Aorta (tissue), 5 donors: ENCODE measurements at regions not wholly inside any gene's neighbourhood (a gene's known extent, or its start where the extent isn't known, plus 50 kb on each side); places are given as distances from the start of the nearest gene placed in this dataset.

ENCODE experiments used
- ATAC-seq: fragments of 200-7000 bp; cut with Tn5 transposase; one replicate; pipeline ENCODE4 v1.9.1; 2022; ENCODE audit warnings: moderate library complexity; ENCODE audit not compliant: low FRiP score
- DNase-seq, 2 donors: peaks; one replicate each; pipeline ENCODE4 v3.0.0-alpha.2; 2020
- H3K27ac ChIP-seq, 2 donors: one replicate each; pipeline ENCODE4 v1.5.1; 2013; ENCODE audit warnings: low read length in 2 of 2, mild to moderate bottlenecking in 2 of 2, moderate library complexity in 2 of 2, control low read depth in 1 of 2, inconsistent platforms in 1 of 2, low read depth in 1 of 2
- H3K27me3 ChIP-seq, 2 donors: one replicate each; pipeline ENCODE4 v1.6.1; 2013; ENCODE audit warnings: control low read depth in 1 of 2, low read length in 1 of 2, mild to moderate bottlenecking in 1 of 2, moderate library complexity in 1 of 2; ENCODE audit not compliant: insufficient read depth in 2 of 2, control insufficient read depth in 1 of 2
- H3K36me3 ChIP-seq, 2 donors: one replicate each; pipeline ENCODE4 v1.6.1; 2013; ENCODE audit warnings: control low read depth in 1 of 2, low read length in 1 of 2, mild to moderate bottlenecking in 1 of 2; ENCODE audit not compliant: insufficient read depth in 2 of 2, control insufficient read depth in 1 of 2
- H3K4me1 ChIP-seq, 2 donors: one replicate each; pipeline ENCODE4 v1.6.1; 2013; ENCODE audit warnings: low read length in 2 of 2, control low read depth in 1 of 2, mild to moderate bottlenecking in 1 of 2, moderate library complexity in 1 of 2; ENCODE audit not compliant: insufficient read depth in 2 of 2, control insufficient read depth in 1 of 2
- H3K4me3 ChIP-seq, 2 donors: one replicate each; pipeline ENCODE4 v1.5.1; 2013; ENCODE audit warnings: low read length in 2 of 2, control low read depth in 1 of 2, mild to moderate bottlenecking in 1 of 2
- H3K9me3 ChIP-seq: one replicate; pipeline ENCODE4 v1.6.1; 2013; ENCODE audit warnings: mild to moderate bottlenecking, low read length; ENCODE audit not compliant: control insufficient read depth
- WGBS, 2 donors: extraction: QIAGEN DNeasy Blood & Tissue Kit; methylation state at CpG; one replicate each; pipeline ENCODE4 v1.1.7; 2013; 5-methylcytosine and 5-hydroxymethylcytosine counted together
- intact Hi-C, 2 donors: fragments of 100-400 bp; cut with DNase I; formaldehyde crosslinking; loops; one replicate each; pipeline versions ENCODE4 v1.14.2 to v1.15.0; 2022
- donor health status: healthy with polysubstance abuse.
- donor health status: Bipolar disorder and iron deficiency.
- donor health status: DM: no; HTN: no; CAD: no.
- donor health status: DM: no; HTN: no; CAD: no.
- donor health status: DM: yes; HTN: yes; CAD: no.

- WGBS, 2 donors = 86 to 89% methylated on average over 3 of the region's 3 CpGs
- DNase-seq (no peak), ATAC-seq (no peak)
- H3K27ac ChIP-seq = no peak overlapping the region
- no peaks in the 10 kb centered on the region for H3K27me3 ChIP-seq
- intact Hi-C loops = no loop called here
- no peak overlapping the region for H3K4me3 ChIP-seq
- no peaks in the 10 kb centered on the region for H3K9me3 ChIP-seq
- H3K36me3 ChIP-seq = no peaks in the 10 kb centered on the region
- no peaks in the 10 kb centered on the region for H3K4me1 ChIP-seq
Measured at GRCh38 chr3:110391042-110391441, 680.6 kb upstream of the NECTIN3 start.

- Histone ChIP-seq H3K27me3 (no peaks in the 10 kb centered on the region), H3K36me3 (no peaks in the 10 kb centered on the region), H3K4me1 (no peaks in the 10 kb centered on the region), H3K4me3 (no peak overlapping the region), H3K9me3 (no peaks in the 10 kb centered on the region), H3K27ac (no peak overlapping the region)
- intact Hi-C loops = no loop called here
- WGBS, 2 donors = 90% methylated on average over 7 of the region's 7 CpGs
- DNase-seq (no peak), ATAC-seq (no peak)
Measured at GRCh38 chr3:110391640-110392395, 679.8 kb upstream of the NECTIN3 start.

DNA sequence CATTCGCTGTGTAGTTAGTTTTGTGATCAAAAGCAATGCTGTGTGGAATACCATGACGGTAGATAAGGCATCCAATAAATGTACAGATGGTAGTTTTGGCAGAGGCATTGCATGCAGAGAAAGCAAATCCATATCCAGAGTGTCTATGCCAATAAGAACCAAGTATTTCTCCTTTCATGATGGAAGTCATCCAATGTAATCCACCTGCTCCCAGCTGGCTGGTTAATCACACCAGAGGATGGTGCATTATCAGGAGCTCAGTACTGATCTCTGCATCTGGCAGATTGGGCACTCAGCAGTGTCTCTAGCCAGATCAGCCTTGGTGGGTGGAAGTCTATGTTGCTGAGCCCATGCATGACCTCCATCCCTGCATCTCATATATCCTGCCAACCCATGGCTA lies 677.7 kb upstream of the NECTIN3 start:
- Histone ChIP-seq H3K27ac (no peak overlapping the region), H3K4me3 (no peak overlapping the region), H3K36me3 (no peaks in the 10 kb centered on the region), H3K4me1 (no peaks in the 10 kb centered on the region), H3K27me3 (no peaks in the 10 kb centered on the region), H3K9me3 (no peaks in the 10 kb centered on the region)
- intact Hi-C loops = no loop called here
- DNase-seq = no peak
- no peak for ATAC-seq
- WGBS, 2 donors = 63 to 86% methylated on average over 2 of the region's 2 CpGs

- no peak for ATAC-seq
- Histone ChIP-seq H3K36me3 (no peaks in the 10 kb centered on the region), H3K4me3 (no peak overlapping the region), H3K27me3 (no peaks in the 10 kb centered on the region), H3K27ac (no peak overlapping the region), H3K4me1 (no peaks in the 10 kb centered on the region), H3K9me3 (no peaks in the 10 kb centered on the region)
- DNase-seq = no peak
- intact Hi-C loops = no loop called here
- WGBS, 2 donors = 3 to 12% methylated on average over 1 of the region's 1 CpG
Measured at GRCh38 chr3:110397115-110397514, 674.5 kb upstream of the NECTIN3 start.

- WGBS, 2 donors = 78 to 86% methylated on average over 2 of the region's 2 CpGs
- Histone ChIP-seq H3K4me3 (no peak overlapping the region), H3K36me3 (no peaks in the 10 kb centered on the region), H3K27me3 (no peaks in the 10 kb centered on the region), H3K27ac (no peak overlapping the region), H3K9me3 (no peaks in the 10 kb centered on the region), H3K4me1 (no peaks in the 10 kb centered on the region)
- ATAC-seq = no peak
- intact Hi-C loops = no loop called here
- no peak for DNase-seq
Measured at GRCh38 chr3:110400315-110400714, 671.3 kb upstream of the NECTIN3 start.

DNA sequence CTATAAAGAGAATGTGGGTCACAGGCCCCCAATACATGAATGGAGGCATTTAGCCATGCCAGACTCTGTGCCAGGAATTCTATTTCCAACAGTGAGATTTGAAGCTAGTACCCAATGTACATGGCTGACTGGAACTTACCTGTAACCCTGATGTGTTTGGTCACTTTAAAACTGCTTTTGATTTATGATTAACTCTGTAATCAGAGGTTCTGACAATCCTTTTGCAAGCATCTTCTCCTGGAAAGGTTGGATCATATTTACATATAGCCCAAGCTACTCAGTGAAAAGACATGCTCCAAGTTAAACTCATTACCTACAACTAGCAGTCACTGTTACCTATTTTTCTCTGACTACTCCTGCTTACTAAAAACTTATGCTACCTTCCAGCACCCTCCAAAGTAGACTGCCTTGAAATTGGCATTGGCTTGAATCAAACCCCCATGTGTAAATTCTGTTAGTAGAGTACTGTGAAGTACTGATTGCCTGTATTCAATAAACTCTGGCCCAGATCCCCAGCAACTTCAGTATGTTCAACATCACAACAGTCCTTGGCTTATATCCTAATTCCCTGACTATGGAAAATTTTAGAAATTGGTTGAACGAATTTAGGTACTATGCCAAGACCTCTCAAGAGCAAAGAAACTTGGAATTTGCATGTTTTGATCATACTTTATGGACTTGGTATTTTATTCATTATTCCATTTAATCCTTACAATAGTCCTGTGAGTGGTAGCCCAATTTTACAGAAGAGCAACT lies 665.6 kb upstream of the NECTIN3 start:
- Histone ChIP-seq H3K4me1 (no peaks in the 10 kb centered on the region), H3K27me3 (no peaks in the 10 kb centered on the region), H3K9me3 (no peaks in the 10 kb centered on the region), H3K4me3 (no peak overlapping the region), H3K36me3 (no peaks in the 10 kb centered on the region), H3K27ac (no peak overlapping the region)
- intact Hi-C loops = no loop called here
- ATAC-seq (no peak), DNase-seq (no peak)
- 40 to 42% methylated on average over 1 of the region's 1 CpG for WGBS, 2 donors

DNA sequence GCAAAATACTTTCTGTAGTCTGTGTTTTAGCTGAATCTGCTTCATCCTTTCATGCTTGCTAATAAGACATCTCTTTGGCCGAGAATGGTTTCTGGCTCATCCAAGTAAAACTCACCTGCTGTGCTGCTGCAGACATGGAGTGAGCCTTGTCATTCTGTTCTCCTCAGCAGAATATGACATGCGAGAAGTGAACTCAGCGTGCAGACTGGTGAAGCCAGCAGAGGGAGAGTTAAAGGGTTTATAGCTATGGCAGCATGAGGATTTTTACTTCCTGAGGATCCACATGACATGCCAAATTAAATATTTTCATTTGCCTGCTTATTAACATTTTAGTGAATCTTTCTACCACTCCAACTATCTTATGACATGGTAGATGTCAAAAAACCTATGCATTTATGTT lies 658.4 kb upstream of the NECTIN3 start:
- DNase-seq (no peak), ATAC-seq (no peak)
- Histone ChIP-seq H3K27me3 (no peaks in the 10 kb centered on the region), H3K27ac (peak overlapping the region in 1 of 2 donors; percentile 54), H3K36me3 (no peaks in the 10 kb centered on the region), H3K9me3 (no peaks in the 10 kb centered on the region), H3K4me3 (no peak overlapping the region), H3K4me1 (peaks cover 0 to 4% of the 10 kb centered on the region in 2 donors)
- 92 to 93% methylated on average over 3 of the region's 3 CpGs for WGBS, 2 donors
- intact Hi-C loops = loop anchor here in 1 of 2 donors (10.0 kb wide), 1 partner anchor 58 kb away; no protein-coding TSS in a partner anchor

DNA sequence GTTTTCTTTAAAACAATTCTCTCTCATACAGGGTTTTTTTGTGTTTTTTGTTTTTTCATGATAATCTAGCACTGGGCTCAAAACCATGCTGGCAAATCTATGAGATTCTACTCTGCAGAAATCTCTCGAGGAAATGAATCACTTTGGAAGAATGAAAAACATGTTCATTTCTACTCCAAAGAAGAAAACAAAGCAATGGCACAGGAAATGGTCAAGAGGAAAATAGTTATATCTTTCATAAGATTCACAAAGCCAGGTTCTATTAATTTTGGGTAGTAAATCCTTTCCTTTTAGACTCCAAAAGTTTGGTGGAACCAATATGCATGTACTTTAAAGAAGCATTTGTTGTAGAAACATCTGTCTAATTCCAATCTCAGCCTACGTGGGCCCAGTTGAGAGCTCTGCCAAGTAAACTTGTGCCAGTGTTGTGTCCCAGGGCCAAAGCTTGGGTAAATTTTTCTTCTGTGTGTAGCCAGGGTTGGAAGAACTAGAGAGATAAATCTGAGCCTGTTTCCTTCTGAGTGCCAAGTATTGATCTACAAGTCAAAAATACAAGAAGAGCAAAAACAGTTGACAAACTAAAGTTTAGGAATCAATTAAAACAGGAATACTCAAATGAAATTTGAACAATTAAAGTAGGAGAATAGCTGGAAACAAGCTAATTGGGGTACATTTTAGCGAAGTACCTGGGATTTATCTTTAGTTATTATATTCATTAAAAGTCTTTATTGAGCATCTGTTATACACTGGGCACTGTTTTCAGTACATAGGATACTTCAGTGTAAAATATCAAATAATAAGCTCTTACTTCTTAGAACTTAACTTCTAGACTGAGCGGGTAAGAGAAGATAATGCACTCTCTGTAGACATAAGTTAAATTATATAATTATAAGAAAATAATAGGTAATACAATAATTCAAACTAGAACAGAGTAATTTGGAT lies 657.5 kb upstream of the NECTIN3 start:
- H3K36me3 ChIP-seq = no peaks in the 10 kb centered on the region
- intact Hi-C loops = loop anchor here in 1 of 2 donors (10.0 kb wide), 1 partner anchor 59 kb away; no protein-coding TSS in a partner anchor
- peaks cover 0 to 4% of the 10 kb centered on the region in 2 donors for H3K4me1 ChIP-seq
- peak overlapping the region; percentile 79 to 80 for H3K27ac ChIP-seq
- DNase-seq = no peak
- 35 to 49% methylated on average over 4 of the region's 4 CpGs for WGBS, 2 donors
- peak; percentile 75 for ATAC-seq
- H3K27me3 ChIP-seq = no peaks in the 10 kb centered on the region
- H3K9me3 ChIP-seq = no peaks in the 10 kb centered on the region
- no peak overlapping the region for H3K4me3 ChIP-seq
